NCI-H146 treated with DMSO at 0.1 percent for 48 hours (cell line): ENCODE measurements at regions not wholly inside any gene's neighbourhood (a gene's known extent, or its start where the extent isn't known, plus 50 kb on each side); places are given as distances from the start of the nearest gene placed in this dataset.

Experiments
- DNase-seq: peaks from one replicate; lab custom pipeline; 2025; ENCODE audit not compliant: unreplicated experiment; lab: John Stamatoyannopoulos, UW

GRCh38 chr6:4466769-4467480 is 309.3 kb upstream of the CDYL start:
- DNase-seq: no peak

- DNase-seq: no peak
Observed at GRCh38 chr6:4466261-4466660, 309.9 kb upstream of the CDYL start.

GRCh38 chr6:4464638-4465037 is 311.6 kb upstream of the CDYL start:
- no peak for DNase-seq

- DNase-seq: no peak
Observed at GRCh38 chr6:4463236-4463635, 313.0 kb upstream of the CDYL start.

GRCh38 chr6:4460586-4461475 is 315.4 kb upstream of the CDYL start:
- no peak for DNase-seq

GRCh38 chr6:4459996-4460395 is 316.2 kb upstream of the CDYL start:
- DNase-seq: no peak

- DNase-seq: no peak
Observed at GRCh38 chr6:4459032-4459431, 317.2 kb upstream of the CDYL start.

- DNase-seq: no peak
Observed at GRCh38 chr6:4451718-4452117, 316.3 kb upstream of the ECI2 start.

GRCh38 chr6:4451081-4451480 is 315.7 kb upstream of the ECI2 start:
- DNase-seq: no peak

GRCh38 chr6:4450237-4450636 is 314.9 kb upstream of the ECI2 start:
- no peak for DNase-seq

- DNase-seq: no peak
Observed at GRCh38 chr6:4449409-4449808, 314.0 kb upstream of the ECI2 start.

GRCh38 chr6:4448841-4449240 is 313.5 kb upstream of the ECI2 start:
- no peak for DNase-seq

GRCh38 chr6:4447639-4448330 is 312.4 kb upstream of the ECI2 start:
- DNase-seq: no peak

GRCh38 chr6:4446982-4447381 is 311.6 kb upstream of the ECI2 start:
- no peak for DNase-seq

GRCh38 chr6:4441981-4442434 is 306.6 kb upstream of the ECI2 start:
- DNase-seq: no peak

- no peak for DNase-seq
Observed at GRCh38 chr6:4439159-4439558, 303.8 kb upstream of the ECI2 start.

GRCh38 chr6:4437342-4437741 is 302.0 kb upstream of the ECI2 start:
- no peak for DNase-seq

- no peak for DNase-seq
Observed at GRCh38 chr6:4435981-4436445, 300.6 kb upstream of the ECI2 start.

- DNase-seq: no peak
Observed at GRCh38 chr6:4434655-4435054, 299.3 kb upstream of the ECI2 start.

- no peak for DNase-seq
Observed at GRCh38 chr6:4433199-4433598, 297.8 kb upstream of the ECI2 start.

- no peak for DNase-seq
Observed at GRCh38 chr6:4426968-4427367, 291.6 kb upstream of the ECI2 start.

- no peak for DNase-seq
Observed at GRCh38 chr6:4421837-4422236, 286.5 kb upstream of the ECI2 start.
